ENCODE measurements at regions not wholly inside any gene's neighbourhood (a gene's known extent, or its start where the extent isn't known, plus 50 kb on each side); places are given as distances from the start of the nearest gene placed in this dataset.

DNA sequence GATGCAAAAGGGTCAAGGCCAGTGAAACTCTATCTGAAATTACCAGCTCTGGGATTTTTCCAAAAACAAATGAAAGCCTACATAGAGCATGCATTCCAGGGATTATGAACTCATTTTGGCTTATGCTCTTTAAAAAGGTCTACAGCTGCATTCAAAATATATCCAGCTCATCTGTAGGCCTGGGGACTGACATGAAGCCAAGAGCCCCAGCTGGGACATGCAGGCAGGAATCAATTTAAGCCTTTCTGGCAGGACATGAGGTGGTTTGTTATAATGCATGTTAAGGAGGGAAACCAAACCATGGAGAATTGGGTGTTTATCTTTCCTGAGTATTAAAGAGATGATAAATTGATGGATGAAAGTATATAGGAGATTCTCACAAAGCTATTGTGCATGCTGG lies 164.5 kb downstream of the RBM43 start (continued):
- TF ChIP-seq, protein P1, sequence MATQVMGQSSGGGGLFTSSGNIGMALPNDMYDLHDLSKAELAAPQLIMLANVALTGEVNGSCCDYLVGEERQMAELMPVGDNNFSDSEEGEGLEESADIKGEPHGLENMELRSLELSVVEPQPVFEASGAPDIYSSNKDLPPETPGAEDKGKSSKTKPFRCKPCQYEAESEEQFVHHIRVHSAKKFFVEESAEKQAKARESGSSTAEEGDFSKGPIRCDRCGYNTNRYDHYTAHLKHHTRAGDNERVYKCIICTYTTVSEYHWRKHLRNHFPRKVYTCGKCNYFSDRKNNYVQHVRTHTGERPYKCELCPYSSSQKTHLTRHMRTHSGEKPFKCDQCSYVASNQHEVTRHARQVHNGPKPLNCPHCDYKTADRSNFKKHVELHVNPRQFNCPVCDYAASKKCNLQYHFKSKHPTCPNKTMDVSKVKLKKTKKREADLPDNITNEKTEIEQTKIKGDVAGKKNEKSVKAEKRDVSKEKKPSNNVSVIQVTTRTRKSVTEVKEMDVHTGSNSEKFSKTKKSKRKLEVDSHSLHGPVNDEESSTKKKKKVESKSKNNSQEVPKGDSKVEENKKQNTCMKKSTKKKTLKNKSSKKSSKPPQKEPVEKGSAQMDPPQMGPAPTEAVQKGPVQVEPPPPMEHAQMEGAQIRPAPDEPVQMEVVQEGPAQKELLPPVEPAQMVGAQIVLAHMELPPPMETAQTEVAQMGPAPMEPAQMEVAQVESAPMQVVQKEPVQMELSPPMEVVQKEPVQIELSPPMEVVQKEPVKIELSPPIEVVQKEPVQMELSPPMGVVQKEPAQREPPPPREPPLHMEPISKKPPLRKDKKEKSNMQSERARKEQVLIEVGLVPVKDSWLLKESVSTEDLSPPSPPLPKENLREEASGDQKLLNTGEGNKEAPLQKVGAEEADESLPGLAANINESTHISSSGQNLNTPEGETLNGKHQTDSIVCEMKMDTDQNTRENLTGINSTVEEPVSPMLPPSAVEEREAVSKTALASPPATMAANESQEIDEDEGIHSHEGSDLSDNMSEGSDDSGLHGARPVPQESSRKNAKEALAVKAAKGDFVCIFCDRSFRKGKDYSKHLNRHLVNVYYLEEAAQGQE (IDR thresholded peaks at IDR 0.05; ENCODE audit: unreplicated experiment): no peak

DNA sequence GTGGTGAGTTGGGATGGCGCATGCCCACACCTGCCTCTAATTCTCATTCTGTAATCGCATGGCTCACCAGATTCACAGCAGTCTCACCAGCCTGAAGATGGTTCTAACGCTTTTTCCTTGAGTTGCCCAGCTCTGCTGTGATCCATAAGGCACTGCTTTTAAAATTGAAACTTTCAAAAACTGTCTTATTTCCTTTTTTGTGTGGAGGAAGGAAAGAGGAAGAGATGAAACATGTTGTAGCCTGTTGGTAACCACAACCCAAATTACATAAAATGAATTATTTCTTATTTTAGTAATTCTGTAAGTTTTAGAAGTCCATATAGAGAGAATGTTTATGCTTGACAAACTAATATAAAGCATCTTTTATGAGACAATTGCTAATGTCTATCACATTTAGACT lies 165.4 kb downstream of the RBM43 start:
- DNase-seq (ENCODE audit: low spot score): no peak
- H3K4me1 ChIP-seq (ENCODE audit: insufficient read depth): no peaks in the 10 kb centered on the region
- ATAC-seq: no peak
- H3K27me3 ChIP-seq (ENCODE audit: insufficient read depth): no peaks in the 10 kb centered on the region
- H3K27ac ChIP-seq (ENCODE audit: low read depth): no peak overlapping the region
- no peaks in the 10 kb centered on the region for H3K79me2 ChIP-seq (replicated peaks; ENCODE audit: insufficient read depth)
- H3F3A ChIP-seq (replicated peaks; ENCODE audit: low read depth): no peaks in the 10 kb centered on the region
- Mint-ChIP-seq H3K9me3 (no peaks in the 10 kb centered on the region), H3K27ac (no peak overlapping the region), H3K4me1 (no peaks in the 10 kb centered on the region), H3K36me3 (ENCODE audit: low read depth) (no peaks in the 10 kb centered on the region), H3K4me3 (no peak overlapping the region), H3K27me3 (ENCODE audit: insufficient read depth, low read depth, poor library complexity) (no peaks in the 10 kb centered on the region)
- H4K20me1 ChIP-seq (replicated peaks; ENCODE audit: insufficient read depth): no peaks in the 10 kb centered on the region
- no peaks in the 10 kb centered on the region for H3K36me3 ChIP-seq (ENCODE audit: insufficient read depth)
- H3K4me3 ChIP-seq: no peak overlapping the region
- H3K4me2 ChIP-seq: no peak overlapping the region
- H2AFZ ChIP-seq: peak overlapping the region; percentile 60; the same call in 1 of the 2 replicates
- no peak for TF ChIP-seq EZH2 (IDR thresholded peaks at IDR 0.05; ENCODE audit: low read depth, unreplicated experiment)
- TF ChIP-seq, protein P2, sequence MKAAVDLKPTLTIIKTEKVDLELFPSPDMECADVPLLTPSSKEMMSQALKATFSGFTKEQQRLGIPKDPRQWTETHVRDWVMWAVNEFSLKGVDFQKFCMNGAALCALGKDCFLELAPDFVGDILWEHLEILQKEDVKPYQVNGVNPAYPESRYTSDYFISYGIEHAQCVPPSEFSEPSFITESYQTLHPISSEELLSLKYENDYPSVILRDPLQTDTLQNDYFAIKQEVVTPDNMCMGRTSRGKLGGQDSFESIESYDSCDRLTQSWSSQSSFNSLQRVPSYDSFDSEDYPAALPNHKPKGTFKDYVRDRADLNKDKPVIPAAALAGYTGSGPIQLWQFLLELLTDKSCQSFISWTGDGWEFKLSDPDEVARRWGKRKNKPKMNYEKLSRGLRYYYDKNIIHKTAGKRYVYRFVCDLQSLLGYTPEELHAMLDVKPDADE (IDR thresholded peaks at IDR 0.05): no peak
- no peak for TF ChIP-seq CREB1 (CRISPR knock-in tag; IDR thresholded peaks at IDR 0.05; ENCODE audit: low read depth)
- no peak for TF ChIP-seq POLR2AphosphoS5 (IDR thresholded peaks at IDR 0.05; ENCODE audit: low read depth)
- no peak for TF ChIP-seq STAT1 (IDR thresholded peaks at IDR 0.05; ENCODE audit: unreplicated experiment)
- TF ChIP-seq, protein P3, sequence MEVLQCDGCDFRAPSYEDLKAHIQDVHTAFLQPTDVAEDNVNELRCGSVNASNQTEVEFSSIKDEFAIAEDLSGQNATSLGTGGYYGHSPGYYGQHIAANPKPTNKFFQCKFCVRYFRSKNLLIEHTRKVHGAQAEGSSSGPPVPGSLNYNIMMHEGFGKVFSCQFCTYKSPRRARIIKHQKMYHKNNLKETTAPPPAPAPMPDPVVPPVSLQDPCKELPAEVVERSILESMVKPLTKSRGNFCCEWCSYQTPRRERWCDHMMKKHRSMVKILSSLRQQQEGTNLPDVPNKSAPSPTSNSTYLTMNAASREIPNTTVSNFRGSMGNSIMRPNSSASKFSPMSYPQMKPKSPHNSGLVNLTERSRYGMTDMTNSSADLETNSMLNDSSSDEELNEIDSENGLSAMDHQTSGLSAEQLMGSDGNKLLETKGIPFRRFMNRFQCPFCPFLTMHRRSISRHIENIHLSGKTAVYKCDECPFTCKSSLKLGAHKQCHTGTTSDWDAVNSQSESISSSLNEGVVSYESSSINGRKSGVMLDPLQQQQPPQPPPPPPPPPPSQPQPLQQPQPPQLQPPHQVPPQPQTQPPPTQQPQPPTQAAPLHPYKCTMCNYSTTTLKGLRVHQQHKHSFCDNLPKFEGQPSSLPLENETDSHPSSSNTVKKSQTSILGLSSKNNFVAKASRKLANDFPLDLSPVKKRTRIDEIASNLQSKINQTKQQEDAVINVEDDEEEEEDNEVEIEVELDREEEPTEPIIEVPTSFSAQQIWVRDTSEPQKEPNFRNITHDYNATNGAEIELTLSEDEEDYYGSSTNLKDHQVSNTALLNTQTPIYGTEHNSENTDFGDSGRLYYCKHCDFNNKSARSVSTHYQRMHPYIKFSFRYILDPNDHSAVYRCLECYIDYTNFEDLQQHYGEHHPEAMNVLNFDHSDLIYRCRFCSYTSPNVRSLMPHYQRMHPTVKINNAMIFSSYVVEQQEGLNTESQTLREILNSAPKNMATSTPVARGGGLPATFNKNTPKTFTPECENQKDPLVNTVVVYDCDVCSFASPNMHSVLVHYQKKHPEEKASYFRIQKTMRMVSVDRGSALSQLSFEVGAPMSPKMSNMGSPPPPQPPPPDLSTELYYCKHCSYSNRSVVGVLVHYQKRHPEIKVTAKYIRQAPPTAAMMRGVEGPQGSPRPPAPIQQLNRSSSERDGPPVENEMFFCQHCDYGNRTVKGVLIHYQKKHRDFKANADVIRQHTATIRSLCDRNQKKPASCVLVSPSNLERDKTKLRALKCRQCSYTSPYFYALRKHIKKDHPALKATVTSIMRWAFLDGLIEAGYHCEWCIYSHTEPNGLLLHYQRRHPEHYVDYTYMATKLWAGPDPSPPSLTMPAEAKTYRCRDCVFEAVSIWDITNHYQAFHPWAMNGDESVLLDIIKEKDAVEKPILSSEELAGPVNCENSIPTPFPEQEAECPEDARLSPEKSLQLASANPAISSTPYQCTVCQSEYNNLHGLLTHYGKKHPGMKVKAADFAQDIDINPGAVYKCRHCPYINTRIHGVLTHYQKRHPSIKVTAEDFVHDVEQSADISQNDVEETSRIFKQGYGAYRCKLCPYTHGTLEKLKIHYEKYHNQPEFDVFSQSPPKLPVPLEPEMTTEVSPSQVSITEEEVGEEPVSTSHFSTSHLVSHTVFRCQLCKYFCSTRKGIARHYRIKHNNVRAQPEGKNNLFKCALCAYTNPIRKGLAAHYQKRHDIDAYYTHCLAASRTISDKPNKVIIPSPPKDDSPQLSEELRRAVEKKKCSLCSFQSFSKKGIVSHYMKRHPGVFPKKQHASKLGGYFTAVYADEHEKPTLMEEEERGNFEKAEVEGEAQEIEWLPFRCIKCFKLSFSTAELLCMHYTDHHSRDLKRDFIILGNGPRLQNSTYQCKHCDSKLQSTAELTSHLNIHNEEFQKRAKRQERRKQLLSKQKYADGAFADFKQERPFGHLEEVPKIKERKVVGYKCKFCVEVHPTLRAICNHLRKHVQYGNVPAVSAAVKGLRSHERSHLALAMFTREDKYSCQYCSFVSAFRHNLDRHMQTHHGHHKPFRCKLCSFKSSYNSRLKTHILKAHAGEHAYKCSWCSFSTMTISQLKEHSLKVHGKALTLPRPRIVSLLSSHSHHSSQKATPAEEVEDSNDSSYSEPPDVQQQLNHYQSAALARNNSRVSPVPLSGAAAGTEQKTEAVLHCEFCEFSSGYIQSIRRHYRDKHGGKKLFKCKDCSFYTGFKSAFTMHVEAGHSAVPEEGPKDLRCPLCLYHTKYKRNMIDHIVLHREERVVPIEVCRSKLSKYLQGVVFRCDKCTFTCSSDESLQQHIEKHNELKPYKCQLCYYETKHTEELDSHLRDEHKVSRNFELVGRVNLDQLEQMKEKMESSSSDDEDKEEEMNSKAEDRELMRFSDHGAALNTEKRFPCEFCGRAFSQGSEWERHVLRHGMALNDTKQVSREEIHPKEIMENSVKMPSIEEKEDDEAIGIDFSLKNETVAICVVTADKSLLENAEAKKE (CRISPR knock-in tag; IDR thresholded peaks at IDR 0.05): no peak
- no peak for TF ChIP-seq ZNF114 (CRISPR knock-in tag; IDR thresholded peaks at IDR 0.05)
- TF ChIP-seq JUNB (IDR thresholded peaks at IDR 0.05; ENCODE audit: unreplicated experiment): no peak
- no peaks in the 10 kb centered on the region for H3K9me2 ChIP-seq (ENCODE audit: insufficient read depth)

Measured in GM23338 (cell line).